ENCODE measurements at regions not wholly inside any gene's neighbourhood (a gene's known extent, or its start where the extent isn't known, plus 50 kb on each side); places are given as distances from the start of the nearest gene placed in this dataset.

DNA sequence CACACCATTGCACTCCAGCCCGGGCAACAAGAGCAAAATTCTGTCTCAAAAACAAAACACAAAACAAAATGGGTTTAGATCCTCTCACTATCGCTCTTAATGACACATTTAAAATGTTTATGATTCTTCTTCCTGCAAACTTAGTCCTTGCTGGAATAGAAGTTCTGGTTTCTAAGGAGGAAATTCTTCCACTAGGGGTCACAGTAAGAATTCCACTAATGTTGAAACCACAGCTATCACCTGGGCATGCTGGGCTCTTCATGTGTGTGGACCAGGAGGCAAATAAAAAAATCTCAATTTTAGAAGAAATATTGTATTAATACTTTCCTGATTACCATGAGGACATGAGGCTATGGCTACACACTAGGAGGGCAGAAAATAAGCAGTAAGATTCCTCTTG is 915.8 kb downstream of the TYW1 start:
- Histone ChIP-seq H3K23me2 (ENCODE audit: low read depth, low read length) (no peaks in the 10 kb centered on the region), H3K56ac (replicated peaks; ENCODE audit: insufficient read length, low read depth, low read length) (no peak overlapping the region), H3K36me3 (ENCODE audit: control insufficient read depth in 2 of 4, insufficient read depth in 4 of 4, low read length in 3 of 4) (no peaks in the 10 kb centered on the region), H3K23ac (ENCODE audit: insufficient read length) (no peak overlapping the region), H2BK12ac (ENCODE audit: low read depth, low read length) (no peak overlapping the region), H3K79me2 (ENCODE audit: control insufficient read depth in 1 of 2, insufficient read depth in 2 of 2, low read length in 2 of 2) (no peaks in the 10 kb centered on the region), H3K4me3 (ENCODE audit: extremely low read depth in 1 of 4, insufficient read depth in 2 of 4, low read depth in 3 of 4, low read length in 4 of 4) (no peak overlapping the region), H3K27ac (ENCODE audit: low read depth, low read length) (no peak overlapping the region), H3K79me1 (ENCODE audit: low read depth, low read length) (no peaks in the 10 kb centered on the region), H3K9ac (replicated peaks in 1 of 4; ENCODE audit: extremely low read depth in 1 of 4, low read depth in 3 of 4, low read length in 3 of 4) (no peak overlapping the region), H2BK20ac (ENCODE audit: low read length) (no peak overlapping the region), H4K8ac (ENCODE audit: extremely low read depth, insufficient read depth, low read length) (no peak overlapping the region), H4K5ac (ENCODE audit: insufficient read length, low read depth, low read length) (no peak overlapping the region), H2BK120ac (replicated peaks; ENCODE audit: low read depth, low read length) (no peak overlapping the region), H2AFZ (ENCODE audit: low read length) (no peak overlapping the region), H2BK15ac (ENCODE audit: low read length) (no peak overlapping the region), H4K20me1 (replicated peaks in 1 of 2; ENCODE audit: control insufficient read depth in 1 of 2, insufficient read depth in 2 of 2, low read length in 2 of 2) (no peaks in the 10 kb centered on the region), H3K9me3 (ENCODE audit: insufficient read depth in 2 of 2, low read depth in 1 of 2, low read length in 1 of 2) (no peaks in the 10 kb centered on the region), H2AK5ac (ENCODE audit: low read depth, low read length) (no peak overlapping the region), H3K18ac (ENCODE audit: extremely low read depth, low read length) (no peak overlapping the region), H4K91ac (replicated peaks; ENCODE audit: insufficient read length, low read length) (no peak overlapping the region), H3K27me3 (replicated peaks in 1 of 4; ENCODE audit: control insufficient read depth in 3 of 4, extremely low read depth in 1 of 4, insufficient read depth in 3 of 4, low read length in 3 of 4) (no peaks in the 10 kb centered on the region; a peak in 1 of 7 replicates), H3K4ac (replicated peaks; ENCODE audit: insufficient read length, low read depth, low read length) (no peak overlapping the region), H2BK5ac (ENCODE audit: low read depth, low read length) (no peak overlapping the region), H3K4me2 (ENCODE audit: insufficient read depth in 1 of 2, low read depth in 2 of 2, low read length in 2 of 2) (no peak overlapping the region), H3K14ac (ENCODE audit: insufficient read length) (no peak overlapping the region), H3K4me1 (replicated peaks in 1 of 4; ENCODE audit: control insufficient read depth in 3 of 4, insufficient read depth in 4 of 4, low read length in 3 of 4) (peaks cover 0 to 5% (median 1%) of the 10 kb centered on the region in 4 experiments; a peak in 2 of 7 replicates)
- FAIRE-seq (no peak), DNase-seq (ENCODE audit: low read depth in 1 of 2, low spot score in 2 of 2) (no peak)
- ChIA-PET POLR2A (ENCODE audit: partially characterized antibody) (no interaction called here), CTCF (ENCODE audit: partially characterized antibody) (interaction anchor here (0.6 to 1.3 kb wide), 5 partner anchors 16 to 550 kb away, joined by 3 to 4 read pairs (median 3); no protein-coding TSS in a partner anchor)
- TF ChIP-seq CHD2 (IDR thresholded peaks at IDR 0.05; ENCODE audit: low read length) (no peak), RAD21 (IDR thresholded peaks at IDR 0.05 in 1 of 2, conservative IDR thresholded peaks at IDR 0.05 in 1 of 2; ENCODE audit: low read depth in 2 of 2, low read length in 2 of 2) (peak in 1 of 2 experiments; percentile 22; a peak in 1 of 4 replicates)
- WGBS, 2 experiments (ENCODE audit: extremely low coverage in 1 of 2, insufficient coverage in 1 of 2, insufficient read length in 1 of 2, insufficient replicate concordance in 2 of 2, low coverage in 1 of 2, low lambda C conversion rate in 2 of 2, missing lambda C conversion rate in 1 of 2): 92% methylated on average over 2 of the region's 2 CpGs; no CpG with 5 or more reads in 1 of the 2 experiments

Measured in H1 (cell line).